ENCODE measurements at regions not wholly inside any gene's neighbourhood (a gene's known extent, or its start where the extent isn't known, plus 50 kb on each side); places are given as distances from the start of the nearest gene placed in this dataset.

DNA sequence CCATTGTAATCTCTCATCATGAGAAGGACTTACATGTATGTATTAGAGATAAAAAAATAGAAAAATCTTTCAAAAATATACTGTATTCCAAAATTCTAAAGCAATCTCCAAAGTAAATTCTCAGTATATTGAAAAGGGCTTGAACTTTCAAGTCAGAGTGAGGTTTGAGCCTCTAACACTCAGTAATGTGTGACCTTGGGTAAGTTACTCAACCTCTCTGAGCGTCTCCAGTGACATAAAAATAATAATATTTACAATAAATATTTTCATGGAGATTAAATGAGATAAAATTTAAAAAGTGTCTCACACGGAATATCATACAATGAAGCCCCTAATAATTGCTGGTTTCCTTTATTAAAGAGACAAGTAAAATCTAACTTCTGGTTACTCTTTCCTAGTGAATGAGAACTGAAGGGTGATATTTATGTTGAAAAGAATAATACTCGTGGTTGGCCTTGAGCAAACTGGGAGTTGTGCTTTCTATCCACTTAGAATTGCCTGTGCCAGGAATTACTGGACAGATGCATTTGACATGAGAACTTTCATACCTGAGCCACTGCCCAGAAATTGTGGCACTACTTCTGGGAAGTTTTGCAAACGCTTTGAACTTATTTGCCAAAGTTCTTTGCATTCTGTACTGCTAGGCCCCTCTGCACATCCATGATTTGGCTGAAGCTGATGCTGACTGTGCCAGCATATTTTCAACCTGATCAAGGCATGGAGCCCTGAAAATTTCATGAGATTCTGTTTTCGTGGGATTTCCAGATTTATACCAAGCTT lies 933.7 kb downstream of the GALC start:
- Mint-ChIP-seq H3K27me3 (no peaks in the 10 kb centered on the region), H3K36me3 (no peaks in the 10 kb centered on the region), H3K27ac (no peak overlapping the region), H3K9me3 (ENCODE audit: low read depth) (peaks cover 5% of the 10 kb centered on the region), H3K4me1 (no peaks in the 10 kb centered on the region), H3K4me3 (no peak overlapping the region)
- CTCF ChIA-PET = no interaction called here
- DNase-seq (no peak), ATAC-seq (no peak)

DNA sequence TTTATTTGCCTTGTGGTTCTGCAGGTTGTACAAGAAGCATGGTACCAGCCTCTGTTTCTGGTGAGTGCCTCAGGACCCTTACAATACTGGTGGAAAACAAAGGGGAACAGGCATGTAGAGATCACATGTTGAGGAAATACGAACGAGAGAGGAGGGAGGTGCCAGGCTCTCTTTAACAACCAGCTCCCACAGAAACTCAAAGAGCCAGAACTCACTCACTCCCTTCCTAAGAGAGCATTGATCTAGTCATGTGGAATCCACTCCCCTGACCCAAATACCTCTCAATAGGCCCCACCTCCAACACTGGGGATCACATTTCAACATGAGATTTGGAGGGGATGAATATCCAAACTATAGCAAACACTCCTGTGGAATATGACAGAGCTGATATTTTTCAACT lies 938.0 kb downstream of the GALC start:
- CTCF ChIA-PET = no interaction called here
- Mint-ChIP-seq H3K4me3 (no peak overlapping the region), H3K4me1 (no peaks in the 10 kb centered on the region), H3K27me3 (no peaks in the 10 kb centered on the region), H3K9me3 (ENCODE audit: low read depth) (peaks cover 2% of the 10 kb centered on the region), H3K36me3 (no peaks in the 10 kb centered on the region), H3K27ac (no peak overlapping the region)
- ATAC-seq = no peak
- DNase-seq = no peak

DNA sequence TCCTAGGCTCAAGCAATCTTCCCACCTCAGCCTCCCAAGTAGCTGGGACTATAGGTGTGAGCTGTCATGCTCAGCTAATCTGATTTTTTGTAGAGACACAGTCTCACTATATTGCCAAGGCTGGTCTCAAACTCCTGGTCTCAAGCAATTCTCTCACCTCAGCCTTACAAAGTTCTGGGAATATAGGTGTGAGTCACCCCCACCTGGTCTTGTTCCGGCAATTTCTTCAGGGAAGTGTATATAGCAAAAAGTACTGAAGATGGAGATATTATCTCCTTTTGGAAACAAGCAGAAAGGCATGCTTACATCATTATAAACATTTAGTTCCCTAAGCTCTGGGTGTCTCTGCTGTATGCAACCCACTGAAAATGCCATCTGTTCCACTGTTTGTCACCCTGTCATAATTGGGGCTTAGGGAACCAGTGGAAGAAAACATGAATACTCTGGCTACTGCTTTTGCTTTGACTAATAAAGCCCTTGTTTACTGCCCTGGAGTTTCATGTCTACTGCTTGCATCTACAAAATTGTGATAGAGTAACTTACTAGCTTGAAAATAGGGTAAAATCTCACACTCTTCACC lies 940.2 kb downstream of the GALC start:
- no peak overlapping the region for H3K4me3 Mint-ChIP-seq
- ATAC-seq = no peak
- H3K27ac Mint-ChIP-seq = no peak overlapping the region
- H3K4me1 Mint-ChIP-seq = no peaks in the 10 kb centered on the region
- CTCF ChIA-PET = no interaction called here
- no peaks in the 10 kb centered on the region for H3K36me3 Mint-ChIP-seq
- peaks cover 2% of the 10 kb centered on the region for H3K9me3 Mint-ChIP-seq (ENCODE audit: low read depth)
- no peak for DNase-seq
- H3K27me3 Mint-ChIP-seq = no peaks in the 10 kb centered on the region

DNA sequence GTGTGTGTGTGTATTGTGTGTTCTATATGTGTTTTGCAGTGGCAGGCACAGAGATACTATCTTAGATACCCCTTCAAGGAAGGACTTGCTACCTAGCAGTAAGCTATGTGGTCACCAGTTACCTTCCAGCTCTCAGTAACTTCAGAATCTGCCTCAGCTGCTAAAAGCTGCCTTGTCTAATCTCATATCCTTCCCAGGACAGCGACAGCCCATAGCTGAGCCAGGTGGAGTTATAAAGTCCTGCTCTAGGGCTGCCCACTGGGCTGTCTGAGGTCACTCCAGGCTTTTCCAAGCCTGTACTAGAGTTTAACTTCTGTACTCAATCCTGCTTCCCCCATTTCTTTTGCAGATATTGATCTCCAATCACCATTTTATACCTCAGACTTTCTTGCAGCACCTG lies 942.6 kb downstream of the GALC start:
- CTCF ChIA-PET = no interaction called here
- H3K4me1 Mint-ChIP-seq = no peaks in the 10 kb centered on the region
- ATAC-seq (no peak), DNase-seq (no peak)
- H3K36me3 Mint-ChIP-seq = no peaks in the 10 kb centered on the region
- no peaks in the 10 kb centered on the region for H3K27me3 Mint-ChIP-seq
- H3K4me3 Mint-ChIP-seq = no peak overlapping the region
- H3K27ac Mint-ChIP-seq = no peak overlapping the region
- peaks cover 6% of the 10 kb centered on the region for H3K9me3 Mint-ChIP-seq (ENCODE audit: low read depth)

DNA sequence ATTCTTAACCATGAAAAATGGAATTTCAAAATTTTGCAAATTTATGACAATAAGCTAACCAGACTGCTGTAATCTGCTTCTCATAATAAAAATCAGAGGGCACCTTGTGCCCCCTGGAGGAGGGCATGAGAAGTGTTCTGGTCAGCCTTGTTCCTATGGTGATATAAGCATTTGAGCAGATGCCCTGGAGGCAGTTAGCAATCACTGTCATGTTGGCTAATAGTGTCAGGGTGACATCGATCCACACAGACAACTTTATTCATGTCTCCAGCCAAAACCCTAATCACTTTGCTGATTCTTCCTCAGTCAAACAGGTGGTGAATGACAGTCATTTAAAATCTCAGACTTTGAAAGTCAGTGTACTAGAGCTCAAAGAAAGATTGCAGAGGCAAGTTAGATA lies 943.0 kb downstream of the GALC start:
- Mint-ChIP-seq H3K36me3 (no peaks in the 10 kb centered on the region), H3K27ac (no peak overlapping the region), H3K9me3 (ENCODE audit: low read depth) (peaks cover 6% of the 10 kb centered on the region), H3K4me1 (no peaks in the 10 kb centered on the region), H3K4me3 (no peak overlapping the region), H3K27me3 (no peaks in the 10 kb centered on the region)
- ATAC-seq = no peak
- DNase-seq = no peak
- CTCF ChIA-PET = no interaction called here

DNA sequence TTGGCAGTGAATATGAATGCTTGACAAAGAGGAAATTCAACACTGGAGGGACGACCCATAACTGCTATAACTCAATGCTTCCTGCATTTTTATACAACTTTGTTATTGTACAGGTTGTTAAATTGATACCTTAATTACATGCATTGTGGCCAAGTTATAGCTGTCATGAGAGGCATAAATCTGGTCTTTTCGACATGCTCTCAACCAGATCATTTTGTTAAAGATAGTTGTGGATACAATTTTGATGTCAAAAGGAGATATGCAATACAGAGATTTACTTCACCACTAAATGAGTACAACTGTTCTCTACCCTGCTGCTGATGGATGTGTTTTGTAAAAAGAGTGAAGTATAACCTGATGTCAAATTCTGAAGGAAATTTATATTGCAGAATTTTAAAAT lies 946.0 kb downstream of the GALC start:
- CTCF ChIA-PET = interaction anchor here (1.3 kb wide), 1 partner anchor 10 kb away, joined by 3 read pairs; no protein-coding TSS in a partner anchor
- ATAC-seq (no peak), DNase-seq (no peak)
- Mint-ChIP-seq H3K9me3 (ENCODE audit: low read depth) (peaks cover 6% of the 10 kb centered on the region), H3K27me3 (no peaks in the 10 kb centered on the region), H3K27ac (no peak overlapping the region), H3K4me1 (no peaks in the 10 kb centered on the region), H3K36me3 (no peaks in the 10 kb centered on the region), H3K4me3 (no peak overlapping the region)

DNA sequence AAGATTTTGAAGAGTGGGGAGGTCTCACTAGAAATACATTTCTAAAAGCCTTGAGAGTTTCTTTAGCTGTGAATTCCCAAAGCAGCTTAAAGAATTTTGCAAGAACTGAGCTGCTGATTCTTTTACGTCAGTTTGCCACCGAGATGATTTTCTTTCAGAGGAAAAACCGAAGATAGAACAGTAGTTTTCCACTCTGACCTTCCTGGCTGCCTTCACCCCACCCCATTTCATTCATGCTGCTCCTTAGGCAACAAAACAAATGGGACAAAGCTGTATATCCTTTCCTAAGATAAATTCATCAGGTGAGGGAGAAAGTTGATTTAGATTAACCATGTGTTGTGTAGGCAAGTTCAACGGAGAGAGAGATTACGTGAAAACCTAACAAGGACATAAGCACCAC lies 947.0 kb downstream of the GALC start:
- H3K9me3 Mint-ChIP-seq (ENCODE audit: low read depth) = peaks cover 6% of the 10 kb centered on the region
- H3K4me3 Mint-ChIP-seq = no peak overlapping the region
- no peaks in the 10 kb centered on the region for H3K27me3 Mint-ChIP-seq
- CTCF ChIA-PET = no interaction called here
- no peaks in the 10 kb centered on the region for H3K36me3 Mint-ChIP-seq
- no peak overlapping the region for H3K27ac Mint-ChIP-seq
- no peak for ATAC-seq
- DNase-seq = no peak
- no peaks in the 10 kb centered on the region for H3K4me1 Mint-ChIP-seq

DNA sequence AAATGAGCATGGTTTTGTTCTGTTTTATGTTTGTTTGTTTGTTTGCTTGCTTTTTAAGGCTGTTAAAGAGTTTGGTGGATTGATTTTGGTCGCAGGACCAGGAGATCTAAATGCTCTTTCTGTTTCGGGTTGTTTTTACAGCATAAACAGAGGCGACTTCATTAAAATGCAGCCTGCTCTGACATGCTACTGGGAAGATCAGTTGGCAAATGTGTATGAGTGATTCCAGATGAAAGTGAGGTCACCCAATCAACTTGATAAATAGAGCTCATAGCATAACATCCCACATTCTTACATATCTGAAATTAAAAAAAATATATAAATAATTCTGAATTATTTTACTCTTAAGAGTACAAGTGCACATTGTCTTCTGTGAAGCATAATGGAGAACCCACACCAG lies 947.7 kb downstream of the GALC start:
- H3K27me3 Mint-ChIP-seq = no peaks in the 10 kb centered on the region
- no peak overlapping the region for H3K27ac Mint-ChIP-seq
- CTCF ChIA-PET = no interaction called here
- no peaks in the 10 kb centered on the region for H3K4me1 Mint-ChIP-seq
- ATAC-seq (no peak), DNase-seq (no peak)
- no peaks in the 10 kb centered on the region for H3K36me3 Mint-ChIP-seq
- no peak overlapping the region for H3K4me3 Mint-ChIP-seq
- H3K9me3 Mint-ChIP-seq (ENCODE audit: low read depth) = peaks cover 8% of the 10 kb centered on the region

DNA sequence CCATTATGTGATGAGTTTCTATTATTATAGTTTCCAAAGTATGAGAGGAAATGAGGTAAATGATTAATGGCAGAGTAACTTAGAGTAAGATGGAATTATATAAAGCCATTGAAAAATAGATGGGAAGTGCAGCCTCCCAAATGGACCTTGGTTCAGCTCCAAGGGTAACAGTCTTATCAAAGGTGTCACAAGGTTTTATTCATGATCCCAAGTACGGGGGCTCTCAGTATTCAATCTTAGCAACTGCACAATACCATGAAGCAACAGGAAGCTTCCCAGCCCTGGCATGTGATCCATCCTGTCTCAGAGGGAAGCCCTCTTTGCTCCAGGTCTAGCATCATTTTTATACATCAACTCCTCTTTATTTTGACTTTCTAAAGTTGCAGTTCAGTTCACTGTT lies 948.2 kb downstream of the GALC start:
- Mint-ChIP-seq H3K36me3 (no peaks in the 10 kb centered on the region), H3K27ac (no peak overlapping the region), H3K4me1 (no peaks in the 10 kb centered on the region), H3K4me3 (no peak overlapping the region), H3K9me3 (ENCODE audit: low read depth) (peaks cover 8% of the 10 kb centered on the region), H3K27me3 (no peaks in the 10 kb centered on the region)
- ATAC-seq = no peak
- CTCF ChIA-PET = no interaction called here
- no peak for DNase-seq

DNA sequence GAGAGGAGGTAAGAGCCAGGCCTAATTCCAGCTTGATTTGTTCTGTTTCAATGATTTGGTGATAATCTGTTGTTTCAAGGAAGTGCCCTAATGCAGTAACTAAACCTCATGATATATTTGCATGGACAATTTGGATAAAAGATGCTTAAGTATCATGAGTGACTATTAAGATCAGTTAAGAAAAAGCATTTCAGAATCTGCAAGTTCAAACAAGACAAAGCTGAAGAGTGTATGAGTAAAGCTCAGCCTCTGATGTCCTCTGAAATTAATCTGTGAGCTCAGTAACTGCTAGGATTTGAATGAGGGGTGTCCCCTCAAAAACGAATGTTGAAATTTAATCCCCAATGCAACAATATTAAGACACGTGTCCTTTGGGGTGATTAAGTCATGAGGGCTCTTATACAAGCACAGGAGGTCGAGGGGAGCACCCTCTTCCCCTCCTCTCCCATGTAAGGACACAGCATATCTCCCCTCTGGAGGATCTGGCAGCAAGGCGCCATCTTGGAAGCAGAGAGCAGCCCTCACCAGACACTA lies 949.2 kb downstream of the GALC start:
- H3K27ac Mint-ChIP-seq = no peak overlapping the region
- H3K36me3 Mint-ChIP-seq = no peaks in the 10 kb centered on the region
- peaks cover 8% of the 10 kb centered on the region for H3K9me3 Mint-ChIP-seq (ENCODE audit: low read depth)
- CTCF ChIA-PET = no interaction called here
- H3K27me3 Mint-ChIP-seq = no peaks in the 10 kb centered on the region
- H3K4me1 Mint-ChIP-seq = no peaks in the 10 kb centered on the region
- DNase-seq (no peak), ATAC-seq (no peak)
- no peak overlapping the region for H3K4me3 Mint-ChIP-seq

DNA sequence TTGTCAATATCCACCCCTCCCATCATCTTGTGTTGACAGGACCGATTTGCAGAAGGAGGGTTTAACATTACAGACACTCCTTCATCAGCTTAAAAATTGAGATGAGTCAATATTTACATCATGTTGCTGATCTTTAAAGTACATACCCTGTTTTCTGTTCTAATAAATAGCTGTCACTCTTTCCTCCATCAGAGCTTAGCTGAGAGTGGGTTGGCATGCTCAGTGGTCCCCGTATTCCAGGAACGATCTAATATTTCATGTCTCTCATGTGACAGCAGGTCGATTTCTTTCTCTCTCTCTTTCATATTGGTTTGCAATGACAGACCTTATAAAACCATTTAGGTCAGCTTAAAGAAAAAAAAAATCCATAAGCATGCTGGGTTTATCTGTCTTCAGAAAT lies 950.6 kb downstream of the GALC start:
- ATAC-seq (no peak), DNase-seq (no peak)
- Mint-ChIP-seq H3K27ac (no peak overlapping the region), H3K36me3 (no peaks in the 10 kb centered on the region), H3K27me3 (no peaks in the 10 kb centered on the region), H3K4me1 (no peaks in the 10 kb centered on the region), H3K4me3 (no peak overlapping the region), H3K9me3 (ENCODE audit: low read depth) (peaks cover 9% of the 10 kb centered on the region)
- CTCF ChIA-PET = no interaction called here

DNA sequence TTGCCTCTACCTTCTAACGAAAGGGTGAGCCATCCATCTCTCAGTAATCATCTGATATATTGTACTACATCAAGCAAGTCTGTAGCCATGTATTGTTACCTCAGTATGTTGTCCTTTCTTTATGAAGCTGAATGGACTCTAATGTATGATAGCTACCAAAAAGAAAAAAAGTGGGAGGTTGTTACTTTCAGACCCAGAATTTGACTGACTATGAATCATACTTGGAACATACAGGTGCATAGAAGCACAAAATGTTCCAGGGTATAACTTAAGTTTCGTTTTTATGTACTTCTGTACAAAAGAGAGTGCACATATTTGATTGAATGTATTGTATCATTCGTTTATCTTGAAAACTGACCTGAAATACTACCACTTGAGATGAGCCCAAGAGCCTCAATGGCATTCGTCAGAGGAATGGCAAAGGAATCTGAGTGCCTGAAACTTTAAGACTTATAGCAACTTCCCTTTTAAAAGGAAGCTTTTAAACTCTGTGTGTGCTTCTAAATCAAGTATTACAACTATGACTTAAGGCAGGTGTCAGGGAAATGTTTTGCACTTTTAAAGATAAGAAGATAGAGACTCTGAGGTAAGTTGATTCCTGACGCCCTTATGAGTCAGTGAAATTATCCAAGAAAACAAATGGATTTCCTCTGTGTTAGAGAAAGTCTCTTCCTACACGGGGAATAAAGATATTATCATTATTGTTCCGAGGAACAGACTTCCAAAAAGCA lies 951.5 kb downstream of the GALC start:
- no peak overlapping the region for H3K27ac Mint-ChIP-seq
- H3K9me3 Mint-ChIP-seq (ENCODE audit: low read depth) = peaks cover 9% of the 10 kb centered on the region
- no peaks in the 10 kb centered on the region for H3K4me1 Mint-ChIP-seq
- ATAC-seq (no peak), DNase-seq (no peak)
- H3K36me3 Mint-ChIP-seq = no peaks in the 10 kb centered on the region
- CTCF ChIA-PET = no interaction called here
- H3K27me3 Mint-ChIP-seq = no peaks in the 10 kb centered on the region
- H3K4me3 Mint-ChIP-seq = no peak overlapping the region

DNA sequence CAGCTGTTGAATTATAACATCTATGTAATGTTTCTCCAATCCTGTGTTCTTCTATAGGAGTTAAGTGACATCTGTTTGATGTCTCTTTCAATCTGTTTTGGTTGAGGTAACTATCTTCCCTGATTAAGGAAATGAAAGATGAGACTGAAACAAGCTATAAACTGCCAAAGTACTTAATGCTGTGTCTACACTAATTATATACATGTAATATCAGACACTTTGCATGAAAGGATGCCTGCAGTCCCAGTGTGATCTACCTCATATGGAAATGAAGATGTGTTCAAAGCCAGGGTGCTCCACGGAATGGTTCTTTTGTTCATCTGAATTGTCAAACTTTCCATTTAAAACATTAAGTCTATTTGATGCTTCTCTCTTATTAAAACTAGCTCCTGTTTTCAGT lies 958.3 kb downstream of the GALC start:
- no peaks in the 10 kb centered on the region for H3K36me3 Mint-ChIP-seq
- peaks cover 9% of the 10 kb centered on the region for H3K9me3 Mint-ChIP-seq (ENCODE audit: low read depth)
- no peaks in the 10 kb centered on the region for H3K4me1 Mint-ChIP-seq
- H3K27me3 Mint-ChIP-seq = no peaks in the 10 kb centered on the region
- no peak overlapping the region for H3K4me3 Mint-ChIP-seq
- H3K27ac Mint-ChIP-seq = no peak overlapping the region
- DNase-seq (no peak), ATAC-seq (no peak)
- CTCF ChIA-PET = no interaction called here

DNA sequence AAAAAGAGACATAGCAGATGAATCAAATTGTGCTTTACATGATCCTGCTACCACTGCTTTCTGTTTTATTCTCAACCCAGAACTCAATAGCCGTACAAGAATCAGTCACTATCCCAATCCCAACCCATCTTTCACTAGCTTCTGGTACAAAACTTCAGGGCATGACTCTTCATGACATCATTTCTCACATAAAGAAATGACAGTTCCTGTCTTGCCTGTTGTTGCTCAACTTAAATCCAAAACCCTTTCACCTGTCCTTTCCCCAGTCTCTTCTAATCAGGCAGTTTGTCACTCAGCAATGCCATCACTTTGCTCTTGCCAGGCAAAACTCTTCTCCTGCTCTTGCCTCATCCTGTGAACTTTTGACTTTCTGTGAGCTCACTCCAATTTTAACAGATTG lies 962.8 kb downstream of the GALC start:
- Mint-ChIP-seq H3K4me3 (no peak overlapping the region), H3K27me3 (no peaks in the 10 kb centered on the region), H3K36me3 (no peaks in the 10 kb centered on the region), H3K9me3 (ENCODE audit: low read depth) (peaks cover 6% of the 10 kb centered on the region), H3K4me1 (no peaks in the 10 kb centered on the region), H3K27ac (no peak overlapping the region)
- ATAC-seq (no peak), DNase-seq (no peak)
- CTCF ChIA-PET = no interaction called here

All from activated CD8-positive, alpha-beta memory T cell treated with anti-CD3 and anti-CD28 coated beads, Interleukin-2, amount 10 ng/mL, durations not matched to agents 7 days and 5 days (primary cell).